ENCODE measurements at regions not wholly inside any gene's neighbourhood (a gene's known extent, or its start where the extent isn't known, plus 50 kb on each side); places are given as distances from the start of the nearest gene placed in this dataset.
"Not testable (repeated sequence)": the region's sequence is repeated elsewhere in the genome, so short reads cannot be mapped to it uniquely, and the experiment has no call there.

- no peak for TF ChIP-seq IKZF2 (IDR thresholded peaks at IDR 0.05)
- TF ChIP-seq CREB1 (IDR thresholded peaks at IDR 0.05; ENCODE audit: low read depth) = no peak
These were observed 410.5 kb upstream of the CNTNAP5 start (continued) for GRCh38 chr2:123614596-123614995.

- H3K79me2 ChIP-seq (ENCODE audit: control insufficient read depth, insufficient read depth, low read length); H3K4me1 ChIP-seq (ENCODE audit: control insufficient read depth, insufficient read depth, low read length); BruUV-seq (replicated peaks); H3K9ac ChIP-seq (ENCODE audit: control insufficient read depth, insufficient read depth, low read length); ATAC-seq; H3K36me3 ChIP-seq (ENCODE audit: control insufficient read depth in 2 of 2, insufficient read depth in 2 of 2, low read length in 1 of 2); FAIRE-seq; H3K27ac ChIP-seq (ENCODE audit: control insufficient read depth, insufficient read depth); SMC1A ChIA-PET (ENCODE audit: uncharacterized antibody, unreplicated experiment); H3K4me3 ChIP-seq; H3K27me3 ChIP-seq (replicated peaks in 1 of 2; ENCODE audit: control insufficient read depth in 2 of 2, insufficient read depth in 2 of 2, low read length in 1 of 2); H2AFZ ChIP-seq (ENCODE audit: control insufficient read depth, low read depth, low read length); H3K4me2 ChIP-seq (ENCODE audit: control insufficient read depth, insufficient read depth); H4K20me1 ChIP-seq (ENCODE audit: control insufficient read depth, insufficient read depth); POLR2A ChIA-PET; in situ Hi-C loops (cut with MboI); RAD21 ChIA-PET (ENCODE audit: unreplicated experiment); DNase-seq (ENCODE audit: low read depth, low spot score); intact Hi-C loops (cut with micrococcal nuclease; ENCODE audit: unreplicated experiment); CTCF ChIA-PET; H3K9me3 ChIP-seq (replicated peaks; ENCODE audit: control insufficient read depth, insufficient read depth, low read length): not testable (repeated sequence)
- 42% methylated on average over 7 of the region's 8 CpGs for WGBS (ENCODE audit: insufficient coverage, insufficient replicate concordance, low lambda C conversion rate, missing lambda C conversion rate)
These were observed 406.4 kb upstream of the CNTNAP5 start for GRCh38 chr2:123618642-123619041.

GRCh38 chr2:123624816-123625215 lies 400.3 kb upstream of the CNTNAP5 start:
- Histone ChIP-seq H3K9ac (ENCODE audit: control insufficient read depth, insufficient read depth, low read length) (no peak overlapping the region), H3K36me3 (ENCODE audit: control insufficient read depth in 2 of 2, insufficient read depth in 2 of 2, low read length in 1 of 2) (no peaks in the 10 kb centered on the region), H3K27ac (ENCODE audit: control insufficient read depth, insufficient read depth) (no peak overlapping the region), H3K4me2 (ENCODE audit: control insufficient read depth, insufficient read depth) (no peak overlapping the region), H4K20me1 (ENCODE audit: control insufficient read depth, insufficient read depth) (no peaks in the 10 kb centered on the region), H3K4me3 (no peak overlapping the region), H3K9me3 (replicated peaks; ENCODE audit: control insufficient read depth, insufficient read depth, low read length) (no peaks in the 10 kb centered on the region), H2AFZ (ENCODE audit: control insufficient read depth, low read depth, low read length) (no peak overlapping the region), H3K4me1 (ENCODE audit: control insufficient read depth, insufficient read depth, low read length) (no peaks in the 10 kb centered on the region), H3K79me2 (ENCODE audit: control insufficient read depth, insufficient read depth, low read length) (no peaks in the 10 kb centered on the region), H3K27me3 (replicated peaks in 1 of 2; ENCODE audit: control insufficient read depth in 2 of 2, insufficient read depth in 2 of 2, low read length in 1 of 2) (no peaks in the 10 kb centered on the region)
- ATAC-seq (no peak), DNase-seq (ENCODE audit: low read depth, low spot score) (no peak), FAIRE-seq (no peak)
- SMC1A ChIA-PET (ENCODE audit: uncharacterized antibody, unreplicated experiment) = interaction anchor here (0.6 kb wide), 1 partner anchor 415 kb away, joined by 3 read pairs; no protein-coding TSS in a partner anchor
- POLR2A ChIA-PET = no interaction called here
- WGBS (ENCODE audit: insufficient coverage, insufficient replicate concordance, low lambda C conversion rate, missing lambda C conversion rate) = 33% methylated on average over 3 of the region's 3 CpGs
- no TSS peak for BruUV-seq (replicated peaks)
- CTCF ChIA-PET = no interaction called here
- RAD21 ChIA-PET (ENCODE audit: unreplicated experiment) = no interaction called here
- intact Hi-C loops (cut with micrococcal nuclease; ENCODE audit: unreplicated experiment) (no loop called here), in situ Hi-C loops (cut with MboI) (no loop called here)
- TF ChIP-seq POLR2A (IDR thresholded peaks at IDR 0.05; ENCODE audit: low read depth, low read length) (no peak), ETV6 (conservative IDR thresholded peaks at IDR 0.05 in 1 of 2, IDR thresholded peaks at IDR 0.05 in 1 of 2; ENCODE audit: borderline replicate concordance in 1 of 2, low read depth in 1 of 2) (no peak), CEBPZ (IDR thresholded peaks at IDR 0.05; ENCODE audit: low read depth, low read length) (no peak), NRF1 (conservative IDR thresholded peaks at IDR 0.05; ENCODE audit: low read depth, low read length) (no peak), SMAD1 (IDR thresholded peaks at IDR 0.05; ENCODE audit: low read depth, partially characterized antibody) (no peak), ZBTB11 (CRISPR knock-in tag; IDR thresholded peaks at IDR 0.05) (no peak)
